GM18498 (cell line): ENCODE measurements at regions not wholly inside any gene's neighbourhood (a gene's known extent, or its start where the extent isn't known, plus 50 kb on each side); places are given as distances from the start of the nearest gene placed in this dataset.
"Not testable (repeated sequence)": the region's sequence is repeated elsewhere in the genome, so short reads cannot be mapped to it uniquely, and the experiment has no call there.

Source experiments
- ATAC-seq: cut with Tn5 transposase; IDR thresholded peaks from one replicate; pipeline ENCODE4 v1.9.1; 2021; ENCODE audit warnings: mild to moderate bottlenecking, moderate library complexity; ENCODE audit not compliant: unreplicated experiment

- no peak for ATAC-seq
Measured at GRCh38 chr2:149768320-149768799, 180.8 kb upstream of the MMADHC start.

- ATAC-seq, result no peak
Measured at GRCh38 chr2:149767516-149767974, 180.0 kb upstream of the MMADHC start.

DNA sequence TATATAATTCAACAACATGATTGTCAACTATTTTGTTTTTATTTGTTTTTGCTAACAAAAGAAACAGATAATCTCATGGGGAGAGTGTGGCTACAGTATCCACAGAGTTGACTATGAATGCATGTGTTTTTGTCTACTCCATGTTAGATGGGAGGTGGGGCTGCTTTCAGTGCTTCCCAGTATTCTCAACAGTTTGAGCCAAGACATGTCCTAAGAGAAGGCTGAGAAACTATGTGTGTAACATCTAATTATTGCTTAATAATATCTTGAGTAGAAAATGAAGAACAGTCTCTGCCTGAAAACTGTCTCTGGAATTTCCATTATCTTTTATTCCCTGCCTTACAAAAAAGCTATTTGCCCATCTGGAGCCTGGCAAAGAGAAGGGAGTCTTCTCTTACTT, 178.8 kb upstream of the MMADHC start:
- ATAC-seq, result no peak

- no peak for ATAC-seq
Measured at GRCh38 chr2:149765636-149766035, 178.1 kb upstream of the MMADHC start.

DNA sequence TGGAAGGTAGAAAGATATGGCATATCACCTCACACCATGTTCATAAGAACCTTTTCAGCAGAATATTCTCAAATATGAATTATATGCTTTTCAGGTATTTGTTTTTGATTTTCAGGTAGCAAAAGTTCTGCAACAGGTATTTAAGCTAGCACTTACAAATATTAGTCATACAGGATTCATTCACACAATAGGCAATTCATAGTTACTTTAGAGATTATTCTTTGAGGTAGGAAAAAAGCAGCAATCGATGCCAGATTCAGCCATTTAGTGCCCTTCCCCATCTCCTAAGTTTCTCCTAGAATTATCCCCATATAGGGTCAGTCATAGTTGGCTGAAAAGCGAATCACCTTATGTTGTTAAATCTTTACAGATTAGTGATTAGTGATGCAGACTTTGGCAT, 177.4 kb upstream of the MMADHC start:
- no peak for ATAC-seq

DNA sequence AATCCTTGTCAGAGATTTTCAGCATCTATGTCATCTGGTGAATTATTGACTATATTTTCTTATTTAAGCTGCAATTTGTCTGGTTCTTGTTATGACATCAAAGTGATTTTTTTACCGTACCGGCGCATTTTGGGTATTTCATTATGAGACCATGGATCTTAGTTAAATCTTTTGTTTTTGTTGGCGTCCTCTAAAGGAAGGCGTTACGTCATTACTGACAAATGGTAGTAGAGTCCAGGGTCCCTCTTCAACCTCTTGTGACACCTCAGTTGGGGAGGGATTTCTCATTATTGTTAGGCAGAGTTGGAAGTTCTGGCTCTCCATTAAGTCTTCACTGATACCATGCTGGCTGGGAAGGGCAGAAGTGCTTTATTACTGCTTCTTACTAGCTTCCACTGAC, 175.8 kb upstream of the MMADHC start:
- ATAC-seq, result no peak

DNA sequence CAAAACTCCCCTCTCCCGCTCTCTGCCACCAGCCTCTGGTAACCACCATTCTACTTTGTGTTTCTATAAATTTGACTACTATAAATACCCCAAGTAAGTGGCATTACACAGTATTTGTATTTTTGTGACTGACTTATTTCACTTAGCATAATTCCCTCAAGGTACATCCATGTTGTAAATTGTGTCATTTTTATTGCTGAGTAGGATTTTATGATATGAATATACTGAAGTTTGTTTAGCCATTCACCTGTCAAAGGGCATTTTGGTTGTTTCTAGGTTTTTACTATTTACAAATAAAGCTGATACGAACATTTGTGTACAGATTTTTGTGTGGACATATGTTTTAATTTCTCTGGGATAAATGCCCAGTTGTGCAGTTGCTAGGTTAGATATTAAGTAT, 174.0 kb upstream of the MMADHC start:
- no peak for ATAC-seq

DNA sequence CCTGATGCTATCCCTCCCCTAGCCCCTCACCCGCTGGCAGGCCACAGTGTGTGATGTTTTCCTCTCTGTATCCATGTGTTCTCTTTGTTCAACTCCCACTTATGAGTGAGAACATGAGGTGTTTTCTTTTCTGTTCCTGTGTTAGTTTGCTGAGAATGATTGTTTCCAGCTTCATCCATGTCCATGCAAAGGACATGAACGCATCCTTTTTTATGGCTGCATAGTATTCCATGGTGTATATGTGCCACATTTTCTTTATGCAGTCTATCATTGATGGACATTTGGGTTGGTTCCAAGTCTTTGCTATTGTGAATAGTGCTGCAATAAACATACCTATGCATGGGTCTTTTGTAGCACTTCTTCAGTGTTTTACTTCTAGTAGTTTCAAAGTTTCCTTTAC, 171.8 kb upstream of the MMADHC start:
- ATAC-seq, result not testable (repeated sequence)

- ATAC-seq, result not testable (repeated sequence)
Measured at GRCh38 chr2:149754722-149755121, 167.1 kb upstream of the MMADHC start.

- ATAC-seq, result no peak
Measured at GRCh38 chr2:149747456-149747855, 159.9 kb upstream of the MMADHC start.

GRCh38 chr2:149745396-149746230, 158.0 kb upstream of the MMADHC start:
- no peak for ATAC-seq

DNA sequence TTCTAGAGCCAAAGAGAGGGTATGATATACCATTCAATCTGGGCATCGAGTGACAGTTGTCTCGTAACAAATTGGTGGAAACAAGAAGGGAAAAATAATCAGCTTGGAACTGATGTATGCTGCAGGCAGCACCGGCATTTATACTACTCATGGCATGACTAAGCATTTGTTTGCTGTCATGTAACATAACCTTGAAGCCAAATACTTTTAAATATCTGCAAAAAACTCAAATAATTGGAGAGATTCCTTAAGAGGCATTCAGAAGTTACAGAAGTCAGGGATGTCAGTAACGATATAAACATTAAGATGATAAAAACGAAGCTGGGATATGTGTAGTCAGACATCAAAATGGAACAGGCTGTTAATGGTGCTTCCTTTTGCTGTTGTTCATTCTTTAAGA, 157.3 kb upstream of the MMADHC start:
- no peak for ATAC-seq

DNA sequence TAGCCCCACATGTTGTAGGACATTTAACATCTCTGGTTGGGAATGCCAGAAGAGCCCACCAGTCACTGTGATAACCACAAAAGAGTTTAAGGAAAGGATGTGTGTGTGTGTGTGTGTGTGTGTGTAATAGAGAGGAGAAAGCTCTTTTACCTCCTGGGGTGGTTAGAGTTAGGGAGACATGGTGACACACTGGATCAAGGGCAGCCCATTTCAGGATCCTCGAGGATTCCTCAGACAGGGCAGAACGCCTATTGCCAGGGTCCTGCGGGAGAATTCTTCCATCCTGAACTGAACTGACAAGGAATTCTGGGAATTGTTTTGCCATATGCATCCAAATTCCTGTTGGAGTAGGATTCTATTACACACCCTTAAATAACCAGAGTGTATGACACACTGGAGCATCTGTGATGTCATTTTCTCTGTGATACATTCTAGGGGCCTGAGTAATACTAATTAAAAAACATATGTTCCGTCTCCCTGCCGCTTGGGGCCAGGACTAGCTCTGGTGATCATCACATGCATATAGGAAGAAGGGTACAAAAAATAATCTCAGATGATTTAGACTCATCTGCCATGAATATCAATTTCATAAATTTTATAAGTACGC, 156.4 kb upstream of the MMADHC start:
- ATAC-seq, result no peak

- ATAC-seq, result no peak
Measured at GRCh38 chr2:149741646-149742045, 154.1 kb upstream of the MMADHC start.

- no peak for ATAC-seq
Measured at GRCh38 chr2:149740490-149740889, 152.9 kb upstream of the MMADHC start.

DNA sequence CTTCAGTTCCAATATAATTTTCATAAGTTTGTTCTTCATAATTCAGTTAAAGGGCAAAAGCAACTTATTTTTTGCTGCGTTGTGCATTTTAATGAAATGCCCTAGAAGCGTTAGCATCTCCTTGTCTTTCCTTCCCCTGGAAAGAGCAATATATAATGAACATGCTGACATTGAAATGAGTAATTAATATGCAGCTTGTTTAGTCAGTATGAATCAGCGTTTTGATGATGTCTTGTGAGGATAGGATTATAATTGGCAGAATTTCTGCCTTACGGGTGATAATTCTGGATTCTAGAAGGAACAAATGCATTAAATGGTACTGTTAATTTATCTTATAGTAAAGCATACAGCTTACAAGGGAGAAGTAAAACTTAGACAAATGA, 152.3 kb upstream of the MMADHC start:
- no peak for ATAC-seq

DNA sequence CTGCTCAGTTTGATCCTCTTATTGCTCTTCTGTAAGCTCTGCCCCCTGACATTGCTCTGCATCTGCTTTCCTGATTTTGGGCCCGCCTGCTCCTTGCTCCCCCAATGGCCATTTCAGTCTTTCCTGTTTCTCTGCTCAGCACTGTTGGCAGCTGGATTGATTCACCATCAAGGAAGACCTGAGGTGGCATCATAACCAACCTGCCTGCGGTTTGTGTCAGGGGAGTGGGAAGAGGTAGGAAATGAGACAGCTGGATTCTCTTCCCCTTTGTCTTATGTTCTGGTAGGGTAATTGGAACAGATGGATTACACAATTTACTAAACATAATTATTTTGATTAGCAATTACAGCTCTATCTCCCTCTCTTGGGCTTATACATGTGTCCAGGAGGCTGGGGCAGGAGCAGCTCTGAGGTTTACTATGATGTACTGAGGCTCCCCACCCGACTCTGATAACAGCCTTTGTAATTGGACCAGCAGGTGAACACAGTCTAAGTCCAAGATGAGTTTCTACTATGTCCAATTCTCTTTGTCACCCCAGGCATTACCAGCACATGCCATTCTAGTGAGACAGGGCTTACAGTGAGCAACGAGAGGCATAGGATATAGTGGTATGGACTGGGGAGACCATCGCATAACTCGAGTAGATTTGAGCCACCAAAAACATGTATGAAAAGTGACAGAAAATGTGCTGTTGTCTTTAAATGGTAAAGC, 151.8 kb upstream of the MMADHC start:
- no peak for ATAC-seq

DNA sequence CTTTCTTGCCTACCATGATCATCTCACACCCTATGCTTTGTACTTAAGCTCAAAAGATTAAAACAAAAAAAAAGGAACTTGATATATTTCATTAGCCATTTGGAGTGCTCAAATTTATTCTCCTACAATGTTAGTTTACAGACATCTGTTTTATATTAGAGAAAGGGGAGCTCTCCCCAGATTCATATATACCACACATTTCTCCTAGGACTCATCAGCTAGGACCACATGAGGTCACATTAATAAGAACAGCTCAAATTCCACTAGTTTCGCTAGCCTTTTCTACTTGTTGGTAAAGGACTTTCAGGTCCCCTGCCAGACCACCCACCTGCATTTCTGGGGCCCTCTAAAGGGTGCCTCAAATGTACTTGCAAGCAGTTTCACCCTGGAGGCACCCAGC, 151.2 kb upstream of the MMADHC start:
- ATAC-seq, result no peak

- ATAC-seq, result no peak
Measured at GRCh38 chr2:149737896-149738295, 150.3 kb upstream of the MMADHC start.

GRCh38 chr2:149735237-149735958, 147.8 kb upstream of the MMADHC start:
- no peak for ATAC-seq
